AG04450 (cell line): ENCODE measurements at regions not wholly inside any gene's neighbourhood (a gene's known extent, or its start where the extent isn't known, plus 50 kb on each side); places are given as distances from the start of the nearest gene placed in this dataset.

Source experiments
- CTCF ChIA-PET: fragments of 300-600, 350-600 bp; formaldehyde crosslinking; extraction: SDS; loops from one replicate; lab custom pipeline; 2022; ENCODE audit warnings: antibody characterized with exemption, inconsistent platforms; lab: Charles Lee
- POLR2A ChIA-PET: fragments of 350-600 bp; formaldehyde crosslinking; extraction: SDS; loops from one replicate; lab custom pipeline; 2021; ENCODE audit warnings: antibody characterized with exemption, inconsistent platforms; lab: Yijun Ruan, JAX
- DNase-seq: peaks from one replicate; pipeline ENCODE4 v3.0.0-alpha.2; 2011; ENCODE audit warnings: low read depth, low spot score
- H3K27ac ChIP-seq: one replicate; pipeline ENCODE4 v1.5.1; 2012; ENCODE audit warnings: low read depth, low read length, control low read depth
- H3K27me3 ChIP-seq: one replicate; pipeline ENCODE4 v1.6.0; 2012; ENCODE audit warnings: low read length; ENCODE audit not compliant: control insufficient read depth, insufficient read depth
- H3K4me3 ChIP-seq: 2 replicates; pipeline ENCODE4 v1.5.1; 2011; ENCODE audit warnings: mild to moderate bottlenecking, low read depth, low read length, control low read depth
- H3K9me3 ChIP-seq: 2 replicates; pipeline ENCODE4 v1.5.1; 2012; ENCODE audit warnings: low read length; ENCODE audit not compliant: control insufficient read depth, insufficient read depth
- CTCF ChIP-seq: IDR thresholded peaks from 2 replicates; pipeline ENCODE4 v1.5.1; 2011; ENCODE audit warnings: low read depth, low read length, control low read depth, inconsistent platforms

- no peak overlapping the region for H3K27ac ChIP-seq
- TF ChIP-seq CTCF = no peak
- CTCF ChIA-PET = no interaction called here
- POLR2A ChIA-PET = no interaction called here
- DNase-seq = no peak
- no peaks in the 10 kb centered on the region for H3K9me3 ChIP-seq
- H3K4me3 ChIP-seq = no peak overlapping the region
- no peaks in the 10 kb centered on the region for H3K27me3 ChIP-seq
Observed at GRCh38 chr4:89534356-89534755, 226.8 kb upstream of the GPRIN3 start.

GRCh38 chr4:89531932-89532640 lies 224.5 kb upstream of the GPRIN3 start:
- Histone ChIP-seq H3K27me3 (no peaks in the 10 kb centered on the region), H3K27ac (no peak overlapping the region), H3K9me3 (no peaks in the 10 kb centered on the region), H3K4me3 (no peak overlapping the region)
- POLR2A ChIA-PET = no interaction called here
- no peak for TF ChIP-seq CTCF
- CTCF ChIA-PET = no interaction called here
- DNase-seq = no peak

GRCh38 chr4:89528526-89529133 lies 221.0 kb upstream of the GPRIN3 start:
- POLR2A ChIA-PET = no interaction called here
- CTCF ChIA-PET = no interaction called here
- no peak for DNase-seq

GRCh38 chr4:89521826-89522225 lies 214.2 kb upstream of the GPRIN3 start:
- POLR2A ChIA-PET = no interaction called here
- no peak for TF ChIP-seq CTCF
- H3K27me3 ChIP-seq = no peaks in the 10 kb centered on the region
- H3K27ac ChIP-seq = no peak overlapping the region
- H3K4me3 ChIP-seq = no peak overlapping the region
- no peak for DNase-seq
- H3K9me3 ChIP-seq = no peaks in the 10 kb centered on the region
- CTCF ChIA-PET = no interaction called here

More at GRCh38 chr4:89528526-89529133, 221.0 kb upstream of the GPRIN3 start:
- Histone ChIP-seq H3K4me3 (no peak overlapping the region), H3K9me3 (no peaks in the 10 kb centered on the region), H3K27me3 (no peaks in the 10 kb centered on the region), H3K27ac (no peak overlapping the region)
- TF ChIP-seq CTCF = no peak

GRCh38 chr4:89519771-89520320 lies 212.2 kb upstream of the GPRIN3 start:
- H3K27ac ChIP-seq = no peak overlapping the region
- no peak overlapping the region for H3K4me3 ChIP-seq
- no peaks in the 10 kb centered on the region for H3K27me3 ChIP-seq
- CTCF ChIA-PET = interaction anchor here (0.6 kb wide), 1 partner anchor 57 kb away, joined by 3 read pairs; no protein-coding TSS in a partner anchor
- POLR2A ChIA-PET = no interaction called here
- no peak for TF ChIP-seq CTCF
- no peaks in the 10 kb centered on the region for H3K9me3 ChIP-seq
- DNase-seq = no peak
